WERI-Rb-1 (cell line): ENCODE measurements at regions not wholly inside any gene's neighbourhood (a gene's known extent, or its start where the extent isn't known, plus 50 kb on each side); places are given as distances from the start of the nearest gene placed in this dataset.

ENCODE experiments used
- DNase-seq: peaks from one replicate; pipeline ENCODE4 v3.0.0-alpha.2; 2020
- H3K27ac ChIP-seq: fragments of 250-450 bp; sonication (Bioruptor Pico); 2 replicates; pipeline ENCODE4 v1.5.1; 2020; ENCODE audit warnings: mild to moderate bottlenecking, moderate library complexity
- H3K27me3 ChIP-seq: fragments of 250-450 bp; sonication (Bioruptor Pico); 2 replicates; pipeline ENCODE4 v1.5.1; 2021; ENCODE audit warnings: mild to moderate bottlenecking, low read depth, moderate library complexity; ENCODE audit not compliant: insufficient read depth, severe bottlenecking
- H3K36me3 ChIP-seq: fragments of 250-450 bp; sonication (Bioruptor Pico); 2 replicates; pipeline ENCODE4 v1.5.1; 2020; ENCODE audit warnings: mild to moderate bottlenecking, moderate library complexity
- H3K4me3 ChIP-seq: 2 replicates; pipeline ENCODE4 v1.5.1; 2011; ENCODE audit warnings: low read depth, mild to moderate bottlenecking, control low read depth, low read length
- H3K9me3 ChIP-seq: fragments of 250-450 bp; sonication (Bioruptor Pico); 2 replicates; pipeline ENCODE4 v1.5.1; 2021; ENCODE audit warnings: mild to moderate bottlenecking, moderate library complexity; ENCODE audit not compliant: severe bottlenecking
- CTCF ChIP-seq: IDR thresholded peaks from 2 replicates; pipeline ENCODE4 v1.5.1; 2011; ENCODE audit warnings: low read depth, mild to moderate bottlenecking, control low read depth, inconsistent platforms, low read length

GRCh38 chr13:111975539-111976473 lies 91.1 kb upstream of the SOX1 start:
- H3K27ac ChIP-seq: no peak overlapping the region
- H3K9me3 ChIP-seq: peaks cover 17% of the 10 kb centered on the region
- no peaks in the 10 kb centered on the region for H3K36me3 ChIP-seq
- H3K27me3 ChIP-seq: peaks cover 92% of the 10 kb centered on the region
- no peak for DNase-seq
- TF ChIP-seq CTCF: no peak
- no peak overlapping the region for H3K4me3 ChIP-seq

- no peak overlapping the region for H3K4me3 ChIP-seq
- no peaks in the 10 kb centered on the region for H3K36me3 ChIP-seq
- no peak for DNase-seq
- H3K27me3 ChIP-seq: peaks cover 92% of the 10 kb centered on the region
- peaks cover 17% of the 10 kb centered on the region for H3K9me3 ChIP-seq
- TF ChIP-seq CTCF: no peak
- no peak overlapping the region for H3K27ac ChIP-seq
Measured at GRCh38 chr13:111976474-111977178, 90.3 kb upstream of the SOX1 start.

- Histone ChIP-seq H3K36me3 (no peaks in the 10 kb centered on the region), H3K27me3 (peaks cover 92% of the 10 kb centered on the region), H3K4me3 (no peak overlapping the region), H3K27ac (no peak overlapping the region), H3K9me3 (peaks cover 17% of the 10 kb centered on the region)
- DNase-seq: no peak
- TF ChIP-seq CTCF: no peak
Measured at GRCh38 chr13:111977179-111977506, 89.8 kb upstream of the SOX1 start.

- Histone ChIP-seq H3K4me3 (no peak overlapping the region), H3K36me3 (no peaks in the 10 kb centered on the region), H3K27ac (no peak overlapping the region), H3K9me3 (peaks cover 17% of the 10 kb centered on the region), H3K27me3 (peaks cover 90% of the 10 kb centered on the region)
- TF ChIP-seq CTCF: no peak
- no peak for DNase-seq
Measured at GRCh38 chr13:111978546-111978945, 88.4 kb upstream of the SOX1 start.

GRCh38 chr13:111980146-111980929 lies 86.6 kb upstream of the SOX1 start:
- no peak overlapping the region for H3K4me3 ChIP-seq
- no peak overlapping the region for H3K27ac ChIP-seq
- peaks cover 8% of the 10 kb centered on the region for H3K9me3 ChIP-seq
- TF ChIP-seq CTCF: no peak
- peaks cover 90% of the 10 kb centered on the region for H3K27me3 ChIP-seq
- H3K36me3 ChIP-seq: no peaks in the 10 kb centered on the region
- no peak for DNase-seq
